Trophoblast cell (in vitro differentiated cells and primary cell): ENCODE measurements at regions not wholly inside any gene's neighbourhood (a gene's known extent, or its start where the extent isn't known, plus 50 kb on each side); places are given as distances from the start of the nearest gene placed in this dataset.

Source experiments
- DNase-seq, 2 donors: peaks; one replicate each; pipeline ENCODE4 v3.0.0-alpha.2; 2016
- H2AFZ ChIP-seq: 2 replicates; pipeline ENCODE4 v1.6.1; 2013; ENCODE audit warnings: low read length, moderate library complexity, mild to moderate bottlenecking; ENCODE audit not compliant: insufficient read depth, poor library complexity
- H2AK5ac ChIP-seq: 2 replicates; pipeline ENCODE4 v1.6.1; 2013; ENCODE audit warnings: mild to moderate bottlenecking, low read length
- H2BK120ac ChIP-seq: 2 replicates; pipeline ENCODE4 v1.6.1; 2013; ENCODE audit warnings: low read length, mild to moderate bottlenecking, moderate library complexity; ENCODE audit not compliant: insufficient read depth, poor library complexity
- H2BK12ac ChIP-seq: 2 replicates; pipeline ENCODE4 v1.6.1; 2013; ENCODE audit warnings: mild to moderate bottlenecking, low read length, moderate library complexity
- H2BK5ac ChIP-seq: 2 replicates; pipeline ENCODE4 v1.6.1; 2013; ENCODE audit warnings: low read length, low read depth, moderate library complexity, mild to moderate bottlenecking; ENCODE audit not compliant: poor library complexity
- H3K14ac ChIP-seq: 2 replicates; pipeline ENCODE4 v1.6.1; 2013; ENCODE audit warnings: mild to moderate bottlenecking, low read length
- H3K18ac ChIP-seq: 2 replicates; pipeline ENCODE4 v1.6.1; 2013; ENCODE audit warnings: mild to moderate bottlenecking, low read length
- H3K23ac ChIP-seq: 2 replicates; pipeline ENCODE4 v1.6.1; 2013; ENCODE audit warnings: low read length
- H3K27ac ChIP-seq: 2 replicates; pipeline ENCODE4 v1.5.1; 2013; ENCODE audit warnings: low read depth, mild to moderate bottlenecking, inconsistent platforms, low read length, moderate library complexity
- H3K27me3 ChIP-seq: 2 replicates; pipeline ENCODE4 v1.6.1; 2013; ENCODE audit warnings: inconsistent platforms, mild to moderate bottlenecking, low read length, moderate library complexity; ENCODE audit not compliant: insufficient read depth
- H3K36me3 ChIP-seq, 2 experiments: 1 replicate in 1 of 2; 2 replicates in 1 of 2; pipeline ENCODE4 v1.6.1; 2013; ENCODE audit warnings: low read length in 2 of 2, mild to moderate bottlenecking in 2 of 2, moderate library complexity in 1 of 2; ENCODE audit not compliant: insufficient read depth in 2 of 2, control insufficient read depth in 1 of 2
- H3K4ac ChIP-seq: 2 replicates; pipeline ENCODE4 v1.6.1; 2013; ENCODE audit warnings: low read depth, mild to moderate bottlenecking, low read length, moderate library complexity
- H3K4me1 ChIP-seq, 2 experiments: 1 replicate in 1 of 2; 2 replicates in 1 of 2; pipeline ENCODE4 v1.6.1; 2013; ENCODE audit warnings: low read length in 2 of 2, mild to moderate bottlenecking in 2 of 2, moderate library complexity in 1 of 2; ENCODE audit not compliant: insufficient read depth in 2 of 2, control insufficient read depth in 1 of 2
- H3K4me2 ChIP-seq: 2 replicates; pipeline ENCODE4 v1.6.1; 2013; ENCODE audit warnings: inconsistent platforms, mild to moderate bottlenecking, low read length, moderate library complexity
- H3K4me3 ChIP-seq: 2 replicates; pipeline ENCODE4 v1.5.1; 2013; ENCODE audit warnings: mild to moderate bottlenecking, low read depth, low read length, inconsistent platforms
- H3K79me1 ChIP-seq: one replicate; pipeline ENCODE4 v1.6.1; 2013; ENCODE audit warnings: low read length
- H3K79me2 ChIP-seq: 2 replicates; pipeline ENCODE4 v1.6.1; 2013; ENCODE audit warnings: low read length, mild to moderate bottlenecking; ENCODE audit not compliant: control insufficient read depth, insufficient read depth, poor library complexity
- H3K9ac ChIP-seq: 2 replicates; pipeline ENCODE4 v1.6.1; 2013; ENCODE audit warnings: mild to moderate bottlenecking, low read length
- H3K9me3 ChIP-seq: 2 replicates; pipeline ENCODE4 v1.6.1; 2013; ENCODE audit warnings: low read depth, mild to moderate bottlenecking, control low read depth, inconsistent platforms, low read length; ENCODE audit not compliant: insufficient read depth
- H4K12ac ChIP-seq: 2 replicates; pipeline ENCODE4 v1.6.1; 2013; ENCODE audit warnings: low read depth, mild to moderate bottlenecking, low read length, moderate library complexity
- H4K8ac ChIP-seq: 2 replicates; pipeline ENCODE4 v1.6.1; 2013; ENCODE audit warnings: low read depth, mild to moderate bottlenecking, low read length, moderate library complexity
- H4K91ac ChIP-seq: one replicate; pipeline ENCODE4 v1.6.1; 2013; ENCODE audit warnings: low read depth, mild to moderate bottlenecking, low read length, moderate library complexity
- WGBS: extraction: QIAGEN DNeasy Blood & Tissue Kit; methylation state at CpG from one replicate; pipeline ENCODE4 v1.1.7; 2013; ENCODE audit warnings: missing lambda C conversion rate; ENCODE audit not compliant: insufficient read length, insufficient coverage; ENCODE audit errors: extremely low coverage; 5-methylcytosine and 5-hydroxymethylcytosine counted together

DNA sequence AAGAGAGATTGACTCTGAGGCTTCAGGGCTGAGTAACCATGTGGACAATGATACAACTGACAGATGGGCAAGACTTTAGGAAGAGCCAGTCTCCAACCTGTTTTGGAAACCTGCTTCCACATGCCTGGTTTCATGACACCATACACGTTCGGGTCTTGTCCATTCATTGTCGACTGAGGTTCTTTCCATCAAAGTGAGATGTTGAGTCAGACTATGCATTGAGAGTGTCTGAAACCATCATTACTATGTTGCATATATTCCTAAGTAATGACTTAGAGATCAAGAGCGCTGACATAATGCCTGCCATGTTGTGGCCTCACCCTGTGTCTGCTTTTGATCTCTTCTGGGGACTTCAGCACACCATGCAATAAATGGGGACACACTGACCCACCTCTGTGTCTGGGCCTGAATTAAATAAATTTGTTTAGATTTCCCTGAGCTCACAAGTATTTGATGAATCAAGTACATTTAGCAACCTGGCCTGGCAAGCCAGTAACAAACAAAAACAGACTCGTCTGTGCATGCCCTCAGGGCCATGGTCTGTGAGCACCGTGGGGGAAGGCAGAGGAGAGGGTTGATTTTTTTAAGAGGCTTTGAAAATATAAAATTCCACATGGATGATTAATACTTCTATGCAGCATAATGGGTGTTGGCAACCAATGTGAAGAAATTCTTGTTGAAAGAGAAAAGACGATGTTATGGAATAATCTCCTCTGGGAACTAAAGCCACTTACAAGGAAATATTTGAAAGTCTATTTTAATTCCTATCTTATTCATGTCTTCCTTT lies 49.9 kb upstream of the UBAC2 start:
- no peaks in the 10 kb centered on the region for H3K36me3 ChIP-seq
- H2BK12ac ChIP-seq, result peak overlapping the region; percentile 48
- peak overlapping the region; percentile 58 for H4K91ac ChIP-seq
- H3K79me2 ChIP-seq, result no peaks in the 10 kb centered on the region
- no peak overlapping the region for H2AK5ac ChIP-seq
- no peak overlapping the region for H3K14ac ChIP-seq
- no peak overlapping the region for H2AFZ ChIP-seq
- H3K9me3 ChIP-seq, result no peaks in the 10 kb centered on the region
- H3K4me3 ChIP-seq, result no peak overlapping the region
- H3K9ac ChIP-seq, result no peak overlapping the region
- H2BK120ac ChIP-seq, result peak overlapping the region; percentile 12
- peaks cover 7 to 10% of the 10 kb centered on the region in 2 experiments for H3K4me1 ChIP-seq
- H3K79me1 ChIP-seq, result peaks cover 2% of the 10 kb centered on the region
- H3K23ac ChIP-seq, result no peak overlapping the region
- WGBS, result no CpG with 5 or more reads among the region's 7 CpGs
- H4K8ac ChIP-seq, result no peak overlapping the region
- no peak overlapping the region for H4K12ac ChIP-seq
- H3K4me2 ChIP-seq, result no peak overlapping the region
- peak; percentile 76 to 88 for DNase-seq
- H3K18ac ChIP-seq, result no peak overlapping the region
- no peak overlapping the region for H2BK5ac ChIP-seq
- no peak overlapping the region for H3K27ac ChIP-seq
- no peaks in the 10 kb centered on the region for H3K27me3 ChIP-seq
- no peak overlapping the region for H3K4ac ChIP-seq
